Mesothelial cell of epicardium (in vitro differentiated cells): ENCODE measurements at regions not wholly inside any gene's neighbourhood (a gene's known extent, or its start where the extent isn't known, plus 50 kb on each side); places are given as distances from the start of the nearest gene placed in this dataset.

Source experiments
- DNase-seq, 2 experiments: peaks; one replicate each; pipeline ENCODE4 v3.0.0; 2021; ENCODE audit warnings: low spot score in 2 of 2; ENCODE audit not compliant: unreplicated experiment in 2 of 2
- H3K27ac Mint-ChIP-seq: 2 replicates; pipeline ENCODE4 v1.8.0; 2021; ENCODE audit warnings: mixed read lengths
- H3K27me3 Mint-ChIP-seq: 2 replicates; pipeline ENCODE4 v1.8.0; 2021; ENCODE audit warnings: low read depth, mixed read lengths
- H3K36me3 Mint-ChIP-seq: 2 replicates; pipeline ENCODE4 v1.8.0; 2021; ENCODE audit warnings: mixed read lengths
- H3K4me1 Mint-ChIP-seq: 2 replicates; pipeline ENCODE4 v1.8.0; 2021; ENCODE audit warnings: mixed read lengths
- H3K4me3 Mint-ChIP-seq: 2 replicates; pipeline ENCODE4 v1.8.0; 2021; ENCODE audit warnings: mild to moderate bottlenecking, moderate library complexity, mixed read lengths
- H3K9me3 Mint-ChIP-seq: 2 replicates; pipeline ENCODE4 v1.8.0; 2021; ENCODE audit warnings: mixed read lengths
- CTCF ChIP-seq: fragments of 200-600 bp; sonication (generic); IDR thresholded peaks from one replicate; pipeline ENCODE4 v1.5.0; 2021; ENCODE audit warnings: antibody characterized with exemption; ENCODE audit not compliant: unreplicated experiment

GRCh38 chr1:188958461-188959115, 1519.1 kb downstream of the BRINP3 start:
- Mint-ChIP-seq H3K4me3 (no peak overlapping the region), H3K4me1 (no peaks in the 10 kb centered on the region), H3K9me3 (peaks cover 16% of the 10 kb centered on the region), H3K36me3 (no peaks in the 10 kb centered on the region), H3K27me3 (no peaks in the 10 kb centered on the region), H3K27ac (no peak overlapping the region)
- no peak for DNase-seq
- TF ChIP-seq CTCF, result no peak

GRCh38 chr1:188986745-188987417, 1490.8 kb downstream of the BRINP3 start:
- no peak overlapping the region for H3K27ac Mint-ChIP-seq
- DNase-seq, result no peak

GRCh38 chr1:188988589-188988988, 1489.1 kb downstream of the BRINP3 start:
- TF ChIP-seq CTCF, result no peak
- Mint-ChIP-seq H3K27ac (no peak overlapping the region), H3K27me3 (no peaks in the 10 kb centered on the region), H3K4me1 (no peaks in the 10 kb centered on the region), H3K36me3 (no peaks in the 10 kb centered on the region), H3K4me3 (no peak overlapping the region), H3K9me3 (peaks cover 13% of the 10 kb centered on the region)
- DNase-seq, result no peak

More at GRCh38 chr1:188986745-188987417, 1490.8 kb downstream of the BRINP3 start:
- Mint-ChIP-seq H3K27me3 (no peaks in the 10 kb centered on the region), H3K9me3 (peaks cover 13% of the 10 kb centered on the region), H3K4me1 (no peaks in the 10 kb centered on the region), H3K36me3 (no peaks in the 10 kb centered on the region), H3K4me3 (no peak overlapping the region)
- TF ChIP-seq CTCF, result no peak

GRCh38 chr1:188991221-188991930, 1486.3 kb downstream of the BRINP3 start:
- Mint-ChIP-seq H3K27me3 (no peaks in the 10 kb centered on the region), H3K4me1 (no peaks in the 10 kb centered on the region), H3K4me3 (no peak overlapping the region), H3K36me3 (no peaks in the 10 kb centered on the region), H3K27ac (no peak overlapping the region), H3K9me3 (no peaks in the 10 kb centered on the region)
- no peak for DNase-seq
- no peak for TF ChIP-seq CTCF

GRCh38 chr1:189007824-189008223, 1469.8 kb downstream of the BRINP3 start:
- H3K27ac Mint-ChIP-seq, result no peak overlapping the region
- peaks cover 8% of the 10 kb centered on the region for H3K27me3 Mint-ChIP-seq
- H3K4me1 Mint-ChIP-seq, result no peaks in the 10 kb centered on the region

More at GRCh38 chr1:189007824-189008223, 1469.8 kb downstream of the BRINP3 start:
- DNase-seq, result no peak
- Mint-ChIP-seq H3K9me3 (no peaks in the 10 kb centered on the region), H3K36me3 (no peaks in the 10 kb centered on the region), H3K4me3 (no peak overlapping the region)
- no peak for TF ChIP-seq CTCF
